Liver (tissue), 3 donors: ENCODE measurements at regions not wholly inside any gene's neighbourhood (a gene's known extent, or its start where the extent isn't known, plus 50 kb on each side); places are given as distances from the start of the nearest gene placed in this dataset.

Experiments
- ATF3 ChIP-seq: IDR thresholded peaks from 2 replicates; pipeline ENCODE4 v1.6.1; 2016; ENCODE audit warnings: antibody characterized with exemption
- CTCF ChIP-seq: fragments of 150-350 bp; IDR thresholded peaks from 2 replicates; pipeline ENCODE4 v1.5.1; 2017; ENCODE audit warnings: improper control_type of control experiment, low read depth, low read length; ENCODE audit not compliant: missing input control
- EGR1 ChIP-seq, 2 donors: IDR thresholded peaks; 2 replicates each; pipeline ENCODE4 v1.6.1; 2016 to 2018; ENCODE audit warnings: antibody characterized with exemption in 2 of 2, low read depth in 2 of 2
- FOXA1 ChIP-seq: IDR thresholded peaks from 2 replicates; pipeline ENCODE4 v1.6.1; 2016; ENCODE audit warnings: antibody characterized with exemption
- GABPA ChIP-seq, 2 donors: IDR thresholded peaks in 1 of 2; conservative IDR thresholded peaks in 1 of 2; 2 replicates each; pipeline ENCODE4 v1.6.1; 2016; ENCODE audit warnings: antibody characterized with exemption in 2 of 2, mild to moderate bottlenecking in 1 of 2, moderate library complexity in 1 of 2
- HNF4G ChIP-seq: IDR thresholded peaks from 2 replicates; pipeline ENCODE4 v1.6.1; 2016; ENCODE audit warnings: antibody characterized with exemption
- JUND ChIP-seq, 2 donors: IDR thresholded peaks; 2 replicates each; pipeline ENCODE4 v1.6.1; 2016; ENCODE audit warnings: antibody characterized with exemption in 2 of 2
- MAX ChIP-seq: IDR thresholded peaks from 2 replicates; pipeline ENCODE4 v1.6.1; 2016; ENCODE audit warnings: antibody characterized with exemption
- RAD21 ChIP-seq, 2 donors: IDR thresholded peaks; 2 replicates each; pipeline ENCODE4 v1.6.1; 2016; ENCODE audit warnings: antibody characterized with exemption in 2 of 2, mild to moderate bottlenecking in 2 of 2
- REST ChIP-seq: IDR thresholded peaks from 2 replicates; pipeline ENCODE4 v1.6.1; 2016; ENCODE audit warnings: antibody characterized with exemption, mild to moderate bottlenecking
- SP1 ChIP-seq: IDR thresholded peaks from 2 replicates; pipeline ENCODE4 v1.6.1; 2018; ENCODE audit warnings: antibody characterized with exemption, mild to moderate bottlenecking
- TAF1 ChIP-seq: conservative IDR thresholded peaks from 2 replicates; pipeline ENCODE4 v1.6.1; 2016; ENCODE audit warnings: antibody characterized with exemption, mild to moderate bottlenecking
- YY1 ChIP-seq: IDR thresholded peaks from 2 replicates; pipeline ENCODE4 v1.6.1; 2016; ENCODE audit warnings: antibody characterized with exemption, mild to moderate bottlenecking
- donor health status: healthy.
- donor health status: healthy.

- TF ChIP-seq CTCF (no peak), EGR1 (IDR thresholded peaks at IDR 0.05; ENCODE audit: low read depth in 2 of 2) (no peak), ATF3 (no peak), YY1 (no peak), RAD21 (IDR thresholded peaks at IDR 0.05) (no peak), REST (no peak), MAX (no peak), GABPA (IDR thresholded peaks at IDR 0.05 in 1 of 2, conservative IDR thresholded peaks at IDR 0.05 in 1 of 2) (no peak), TAF1 (no peak), JUND (IDR thresholded peaks at IDR 0.05) (no peak), HNF4G (no peak), FOXA1 (no peak), SP1 (no peak)
Measured at GRCh38 chr5:4099386-4099785, 503.8 kb downstream of the IRX1 start.
